ENCODE measurements at regions not wholly inside any gene's neighbourhood (a gene's known extent, or its start where the extent isn't known, plus 50 kb on each side); places are given as distances from the start of the nearest gene placed in this dataset.

DNA sequence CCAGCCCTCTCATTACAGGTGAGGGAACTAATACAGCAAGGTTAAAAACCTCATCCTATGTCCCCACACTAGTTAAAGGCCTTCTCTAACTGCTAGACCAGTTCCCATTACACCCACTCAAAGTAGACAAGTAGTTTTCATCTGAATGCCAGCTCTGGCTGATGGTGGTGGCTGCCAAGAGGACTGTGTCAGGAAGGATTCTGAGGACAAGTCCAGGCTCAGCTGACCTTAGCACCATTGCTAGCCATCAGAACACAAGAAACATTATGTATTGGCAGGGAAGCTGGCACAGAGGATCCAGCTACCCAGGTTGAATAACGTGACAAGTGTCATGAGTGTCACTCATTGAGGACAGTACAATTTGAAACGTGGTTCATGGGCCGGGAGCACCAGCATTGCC, 163.4 kb downstream of the HSD17B3 start:
- no peaks in the 10 kb centered on the region for H3K9me3 ChIP-seq
- POLR2A ChIA-PET, result no interaction called here
- peaks cover 43% of the 10 kb centered on the region for H3K4me1 ChIP-seq
- no peak for ATAC-seq
- no peak for TF ChIP-seq MAFK (IDR thresholded peaks at IDR 0.05; ENCODE audit: partially characterized antibody)
- TF ChIP-seq, protein P1, sequence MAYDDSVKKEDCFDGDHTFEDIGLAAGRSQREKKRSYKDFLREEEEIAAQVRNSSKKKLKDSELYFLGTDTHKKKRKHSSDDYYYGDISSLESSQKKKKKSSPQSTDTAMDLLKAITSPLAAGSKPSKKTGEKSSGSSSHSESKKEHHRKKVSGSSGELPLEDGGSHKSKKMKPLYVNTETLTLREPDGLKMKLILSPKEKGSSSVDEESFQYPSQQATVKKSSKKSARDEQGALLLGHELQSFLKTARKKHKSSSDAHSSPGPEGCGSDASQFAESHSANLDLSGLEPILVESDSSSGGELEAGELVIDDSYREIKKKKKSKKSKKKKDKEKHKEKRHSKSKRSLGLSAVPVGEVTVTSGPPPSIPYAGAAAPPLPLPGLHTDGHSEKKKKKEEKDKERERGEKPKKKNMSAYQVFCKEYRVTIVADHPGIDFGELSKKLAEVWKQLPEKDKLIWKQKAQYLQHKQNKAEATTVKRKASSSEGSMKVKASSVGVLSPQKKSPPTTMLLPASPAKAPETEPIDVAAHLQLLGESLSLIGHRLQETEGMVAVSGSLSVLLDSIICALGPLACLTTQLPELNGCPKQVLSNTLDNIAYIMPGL (CRISPR knock-in tag; IDR thresholded peaks at IDR 0.05; ENCODE audit: borderline replicate concordance), result no peak
- TF ChIP-seq ESRRA (IDR thresholded peaks at IDR 0.05; ENCODE audit: borderline replicate concordance, low read length), result no peak
- no peak for TF ChIP-seq CBX2 (IDR thresholded peaks at IDR 0.05; ENCODE audit: borderline replicate concordance, low read depth)
- TF ChIP-seq BHLHE40 (IDR thresholded peaks at IDR 0.05; ENCODE audit: low read depth, low read length), result no peak
- TF ChIP-seq, protein P2, sequence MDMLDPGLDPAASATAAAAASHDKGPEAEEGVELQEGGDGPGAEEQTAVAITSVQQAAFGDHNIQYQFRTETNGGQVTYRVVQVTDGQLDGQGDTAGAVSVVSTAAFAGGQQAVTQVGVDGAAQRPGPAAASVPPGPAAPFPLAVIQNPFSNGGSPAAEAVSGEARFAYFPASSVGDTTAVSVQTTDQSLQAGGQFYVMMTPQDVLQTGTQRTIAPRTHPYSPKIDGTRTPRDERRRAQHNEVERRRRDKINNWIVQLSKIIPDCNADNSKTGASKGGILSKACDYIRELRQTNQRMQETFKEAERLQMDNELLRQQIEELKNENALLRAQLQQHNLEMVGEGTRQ (IDR thresholded peaks at IDR 0.05), result no peak
- TF ChIP-seq, protein P3, sequence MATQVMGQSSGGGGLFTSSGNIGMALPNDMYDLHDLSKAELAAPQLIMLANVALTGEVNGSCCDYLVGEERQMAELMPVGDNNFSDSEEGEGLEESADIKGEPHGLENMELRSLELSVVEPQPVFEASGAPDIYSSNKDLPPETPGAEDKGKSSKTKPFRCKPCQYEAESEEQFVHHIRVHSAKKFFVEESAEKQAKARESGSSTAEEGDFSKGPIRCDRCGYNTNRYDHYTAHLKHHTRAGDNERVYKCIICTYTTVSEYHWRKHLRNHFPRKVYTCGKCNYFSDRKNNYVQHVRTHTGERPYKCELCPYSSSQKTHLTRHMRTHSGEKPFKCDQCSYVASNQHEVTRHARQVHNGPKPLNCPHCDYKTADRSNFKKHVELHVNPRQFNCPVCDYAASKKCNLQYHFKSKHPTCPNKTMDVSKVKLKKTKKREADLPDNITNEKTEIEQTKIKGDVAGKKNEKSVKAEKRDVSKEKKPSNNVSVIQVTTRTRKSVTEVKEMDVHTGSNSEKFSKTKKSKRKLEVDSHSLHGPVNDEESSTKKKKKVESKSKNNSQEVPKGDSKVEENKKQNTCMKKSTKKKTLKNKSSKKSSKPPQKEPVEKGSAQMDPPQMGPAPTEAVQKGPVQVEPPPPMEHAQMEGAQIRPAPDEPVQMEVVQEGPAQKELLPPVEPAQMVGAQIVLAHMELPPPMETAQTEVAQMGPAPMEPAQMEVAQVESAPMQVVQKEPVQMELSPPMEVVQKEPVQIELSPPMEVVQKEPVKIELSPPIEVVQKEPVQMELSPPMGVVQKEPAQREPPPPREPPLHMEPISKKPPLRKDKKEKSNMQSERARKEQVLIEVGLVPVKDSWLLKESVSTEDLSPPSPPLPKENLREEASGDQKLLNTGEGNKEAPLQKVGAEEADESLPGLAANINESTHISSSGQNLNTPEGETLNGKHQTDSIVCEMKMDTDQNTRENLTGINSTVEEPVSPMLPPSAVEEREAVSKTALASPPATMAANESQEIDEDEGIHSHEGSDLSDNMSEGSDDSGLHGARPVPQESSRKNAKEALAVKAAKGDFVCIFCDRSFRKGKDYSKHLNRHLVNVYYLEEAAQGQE (IDR thresholded peaks at IDR 0.05), result no peak
- no peak for TF ChIP-seq POLR2A (IDR thresholded peaks at IDR 0.05; ENCODE audit: low read length)
- TF ChIP-seq, protein P4, sequence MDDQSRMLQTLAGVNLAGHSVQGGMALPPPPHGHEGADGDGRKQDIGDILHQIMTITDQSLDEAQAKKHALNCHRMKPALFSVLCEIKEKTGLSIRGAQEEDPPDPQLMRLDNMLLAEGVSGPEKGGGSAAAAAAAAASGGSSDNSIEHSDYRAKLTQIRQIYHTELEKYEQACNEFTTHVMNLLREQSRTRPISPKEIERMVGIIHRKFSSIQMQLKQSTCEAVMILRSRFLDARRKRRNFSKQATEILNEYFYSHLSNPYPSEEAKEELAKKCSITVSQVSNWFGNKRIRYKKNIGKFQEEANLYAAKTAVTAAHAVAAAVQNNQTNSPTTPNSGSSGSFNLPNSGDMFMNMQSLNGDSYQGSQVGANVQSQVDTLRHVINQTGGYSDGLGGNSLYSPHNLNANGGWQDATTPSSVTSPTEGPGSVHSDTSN (IDR thresholded peaks at IDR 0.05), result no peak
- TF ChIP-seq JUN (IDR thresholded peaks at IDR 0.05), result no peak
- FAIRE-seq, result no peak
- CTCF ChIA-PET, result interaction anchor here (1.0 kb wide), 1 partner anchor 10 kb away, joined by 3 read pairs; no protein-coding TSS in a partner anchor
- 97% methylated on average over 3 of the region's 3 CpGs for WGBS (ENCODE audit: missing lambda C conversion rate)
- DNase-seq (ENCODE audit: low read depth in 1 of 2, low spot score in 1 of 2), result no peak
- H3K27ac ChIP-seq, result peak overlapping the region in 1 of 2 experiments; percentile 62; a peak in 2 of 6 replicates
- H3K4me2 ChIP-seq, result no peak overlapping the region
- H3K4me3 ChIP-seq, result no peak overlapping the region

DNA sequence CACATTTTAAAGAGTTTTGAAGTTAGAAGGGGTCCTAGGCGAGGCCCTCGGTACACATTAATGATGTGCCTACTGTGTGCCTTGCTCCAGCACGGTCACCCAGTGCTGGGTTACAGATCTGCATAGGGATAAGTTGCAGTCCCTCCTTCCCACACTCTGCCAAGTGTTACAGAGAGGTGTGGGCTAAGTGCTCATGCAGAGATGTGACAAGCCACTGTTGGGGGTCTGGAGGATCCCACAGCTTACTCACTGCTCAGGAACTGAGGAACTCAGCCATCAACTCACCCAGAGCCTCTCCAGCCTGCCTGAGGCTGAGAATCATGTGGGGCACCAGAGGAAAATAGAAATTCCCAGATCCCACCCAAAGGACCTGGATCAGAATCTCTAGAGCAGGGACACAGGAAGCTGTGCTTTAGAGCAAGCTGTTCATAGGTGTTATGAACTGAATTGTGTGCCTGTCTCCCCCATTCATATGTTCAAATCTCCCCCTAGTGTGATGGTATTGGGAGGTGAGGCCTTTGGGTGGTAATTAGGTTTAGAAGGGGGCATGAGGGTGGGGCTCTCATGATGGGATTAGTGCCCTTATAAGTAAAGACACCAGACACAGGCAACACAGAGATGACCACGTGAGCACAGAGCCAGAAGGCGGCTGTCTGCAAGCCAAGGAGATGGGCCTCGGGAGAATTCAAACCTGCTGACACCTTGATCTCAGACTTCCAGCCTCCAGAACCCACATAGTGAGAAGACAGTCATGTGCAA, 164.1 kb downstream of the HSD17B3 start:
- Histone ChIP-seq H3K4me1 (peaks cover 43% of the 10 kb centered on the region), H3K27ac (peak overlapping the region; percentile 44 to 48; a peak in 5 of 6 replicates), H3K4me2 (peak overlapping the region; percentile 50), H3K9me3 (no peaks in the 10 kb centered on the region), H3K4me3 (no peak overlapping the region)
- ATAC-seq (no peak), FAIRE-seq (no peak), DNase-seq (ENCODE audit: low read depth in 1 of 2, low spot score in 1 of 2) (no peak)
- ChIA-PET POLR2A (no interaction called here), CTCF (interaction anchor here (1.0 to 1.2 kb wide), 2 partner anchors 10 to 16 kb away, joined by 3 read pairs; no protein-coding TSS in a partner anchor)
- TF ChIP-seq NFE2L2 (conservative IDR thresholded peaks at IDR 0.05; ENCODE audit: low read length), result no peak
- no peak for TF ChIP-seq RFX5 (IDR thresholded peaks at IDR 0.05)
- no peak for TF ChIP-seq GATA3 (IDR thresholded peaks at IDR 0.05; ENCODE audit: borderline replicate concordance)
- TF ChIP-seq CHD4 (IDR thresholded peaks at IDR 0.05; ENCODE audit: borderline replicate concordance), result no peak
- TF ChIP-seq ESRRA (IDR thresholded peaks at IDR 0.05; ENCODE audit: borderline replicate concordance, low read length), result no peak
- TF ChIP-seq, protein P5, sequence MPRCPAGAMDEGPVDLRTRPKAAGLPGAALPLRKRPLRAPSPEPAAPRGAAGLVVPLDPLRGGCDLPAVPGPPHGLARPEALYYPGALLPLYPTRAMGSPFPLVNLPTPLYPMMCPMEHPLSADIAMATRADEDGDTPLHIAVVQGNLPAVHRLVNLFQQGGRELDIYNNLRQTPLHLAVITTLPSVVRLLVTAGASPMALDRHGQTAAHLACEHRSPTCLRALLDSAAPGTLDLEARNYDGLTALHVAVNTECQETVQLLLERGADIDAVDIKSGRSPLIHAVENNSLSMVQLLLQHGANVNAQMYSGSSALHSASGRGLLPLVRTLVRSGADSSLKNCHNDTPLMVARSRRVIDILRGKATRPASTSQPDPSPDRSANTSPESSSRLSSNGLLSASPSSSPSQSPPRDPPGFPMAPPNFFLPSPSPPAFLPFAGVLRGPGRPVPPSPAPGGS (IDR thresholded peaks at IDR 0.05), result no peak
- 85% methylated on average over 6 of the region's 6 CpGs for WGBS (ENCODE audit: missing lambda C conversion rate)
